ENCODE measurements at regions not wholly inside any gene's neighbourhood (a gene's known extent, or its start where the extent isn't known, plus 50 kb on each side); places are given as distances from the start of the nearest gene placed in this dataset.

DNA sequence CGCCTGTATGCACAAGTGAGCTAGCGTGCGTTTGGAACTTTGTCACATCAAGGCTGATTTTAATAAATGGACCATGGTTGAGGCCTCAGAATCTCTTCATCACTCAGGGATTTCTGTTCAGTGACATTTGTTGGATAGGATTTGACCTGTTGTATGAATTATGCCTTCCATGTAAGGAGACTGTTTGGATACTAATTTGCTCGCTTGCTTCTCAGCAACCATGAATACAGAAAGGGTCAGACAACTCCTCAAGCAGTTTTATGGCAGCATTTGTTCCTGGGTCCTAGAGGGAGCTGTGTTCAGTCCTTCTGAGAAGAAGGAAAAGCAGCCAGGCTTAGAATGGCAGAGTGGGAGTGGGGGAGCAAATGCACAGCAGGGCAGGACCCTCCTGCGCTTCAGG, 269.7 kb upstream of the LCORL start:
- DNase-seq (ENCODE audit: low read depth in 2 of 2): no peak

GRCh38 chr4:18285357-18285756, 263.8 kb upstream of the LCORL start:
- no peak for DNase-seq (ENCODE audit: low read depth in 2 of 2)

DNA sequence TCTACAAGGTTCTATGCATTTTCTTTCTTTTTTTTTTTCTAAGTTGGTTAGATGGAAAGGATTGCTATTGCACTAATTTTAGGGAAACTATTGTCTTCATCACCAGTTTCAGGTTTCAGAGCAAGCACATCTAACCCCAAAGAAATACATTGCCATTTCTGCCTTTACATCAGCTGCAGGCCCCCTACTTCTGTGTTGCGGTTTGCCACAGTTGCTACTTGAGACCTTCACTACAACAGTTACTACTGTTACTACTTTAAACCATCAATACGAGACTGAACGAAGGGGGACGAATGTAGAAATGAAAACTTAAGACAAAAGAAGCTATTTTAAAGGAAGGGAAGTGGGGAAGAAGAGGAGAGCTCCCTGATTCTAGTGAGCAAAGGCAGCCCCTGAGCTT, 256.7 kb upstream of the LCORL start:
- no peak for DNase-seq (ENCODE audit: low read depth in 2 of 2)

GRCh38 chr4:18262832-18263231, 241.3 kb upstream of the LCORL start:
- no peak for DNase-seq (ENCODE audit: low read depth in 2 of 2)

GRCh38 chr4:18252052-18252451, 230.5 kb upstream of the LCORL start:
- no peak for DNase-seq (ENCODE audit: low read depth in 2 of 2)

DNA sequence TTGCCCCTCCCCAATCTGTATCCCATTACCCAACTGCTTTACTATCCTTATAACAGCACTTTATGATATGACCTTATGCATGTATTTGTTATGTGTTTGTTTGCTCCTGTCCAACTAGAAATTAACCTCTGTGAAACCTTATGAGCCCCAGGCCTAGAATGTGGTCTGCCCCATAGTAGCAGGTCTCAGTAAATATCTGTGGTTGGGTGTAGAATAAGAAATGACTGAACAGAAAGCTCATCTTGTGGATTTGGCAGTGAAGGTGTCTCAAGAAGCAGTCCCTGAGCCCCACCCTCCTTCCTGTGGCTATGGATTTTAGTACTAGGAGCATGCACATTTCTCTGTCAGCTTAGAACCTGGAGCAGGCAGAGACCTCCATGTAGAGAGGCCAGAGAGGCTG, 229.0 kb upstream of the LCORL start:
- DNase-seq (ENCODE audit: low read depth in 2 of 2): no peak

GRCh38 chr4:18248611-18249010, 227.1 kb upstream of the LCORL start:
- no peak for DNase-seq (ENCODE audit: low read depth in 2 of 2)

- DNase-seq (ENCODE audit: low read depth in 2 of 2): no peak
These were observed 225.6 kb upstream of the LCORL start for GRCh38 chr4:18247189-18247588.

DNA sequence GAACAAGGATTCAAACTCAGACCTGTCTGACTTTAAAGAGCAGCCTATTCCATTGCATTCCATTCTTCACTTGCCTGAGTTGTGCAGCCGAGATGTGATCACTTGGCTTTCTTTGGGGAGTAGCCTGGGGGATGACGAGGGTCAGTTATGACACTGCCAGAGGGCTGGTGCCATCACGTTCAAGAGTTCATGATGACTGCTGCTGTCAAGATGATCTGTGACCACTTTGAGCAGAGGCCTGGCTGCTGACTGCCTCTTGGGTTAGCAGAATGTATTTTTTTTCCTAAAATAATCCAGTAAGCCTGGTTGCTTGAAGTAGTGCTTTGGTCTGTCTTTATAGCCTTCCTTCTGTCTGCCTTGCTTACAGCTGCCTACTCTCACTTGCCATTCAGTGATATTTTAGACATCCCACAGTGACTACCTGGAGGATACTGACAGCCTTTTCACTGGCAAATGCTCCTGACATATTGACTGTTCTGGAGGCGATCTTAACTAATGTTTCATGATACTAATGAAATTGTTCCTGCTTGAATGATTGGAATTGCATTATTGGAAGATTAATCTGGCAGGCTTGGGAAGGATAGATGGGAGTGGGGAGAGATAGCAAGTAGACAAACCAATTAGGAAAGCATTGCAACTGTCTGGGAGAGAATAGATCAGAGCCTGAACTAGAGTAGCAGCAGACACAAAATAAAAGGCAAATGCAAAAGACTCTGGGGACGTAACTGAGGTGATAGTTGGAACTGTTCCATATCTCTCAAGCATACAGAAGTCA, 221.6 kb upstream of the LCORL start:
- DNase-seq (ENCODE audit: low read depth in 2 of 2): no peak

GRCh38 chr4:18241727-18242126, 220.2 kb upstream of the LCORL start:
- DNase-seq (ENCODE audit: low read depth in 2 of 2): no peak

DNA sequence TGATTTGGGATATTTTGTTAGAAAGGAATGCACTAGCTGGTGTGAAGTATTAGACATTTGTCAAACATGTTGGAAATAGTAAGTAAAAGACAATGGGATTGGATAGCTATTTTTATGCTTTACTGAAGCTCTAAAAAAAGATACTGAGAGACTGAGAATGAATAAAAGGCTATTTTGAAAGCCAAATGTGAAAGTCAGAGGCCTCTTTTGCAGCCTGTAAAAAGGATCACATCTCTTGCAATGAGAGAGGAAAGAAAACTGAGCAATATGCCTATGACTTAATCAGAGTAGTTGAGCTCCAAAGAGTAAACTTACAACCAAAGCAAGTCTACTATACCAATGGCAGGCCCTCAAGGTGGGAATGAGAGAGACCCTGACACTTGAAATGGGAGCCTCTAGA, 212.6 kb upstream of the LCORL start:
- no peak for DNase-seq (ENCODE audit: low read depth in 2 of 2)

DNA sequence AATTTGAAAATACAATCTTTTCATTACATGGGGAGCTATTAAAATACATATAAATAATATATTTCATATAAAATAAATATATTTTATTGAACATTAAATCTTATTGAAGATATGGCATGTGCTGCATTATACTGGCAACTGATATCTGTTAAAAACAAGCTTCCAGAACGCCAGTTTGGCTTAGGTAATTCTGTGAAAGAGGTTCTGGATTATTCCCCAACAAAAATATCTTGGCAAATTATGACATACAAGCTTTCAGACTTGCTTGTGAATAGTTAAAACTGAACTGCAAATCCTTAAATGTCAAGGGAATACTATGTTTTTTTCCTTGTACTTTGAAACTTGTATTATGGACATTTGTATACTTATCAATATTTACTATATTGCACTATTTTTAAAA, 210.2 kb upstream of the LCORL start:
- DNase-seq (ENCODE audit: low read depth in 2 of 2): no peak

DNA sequence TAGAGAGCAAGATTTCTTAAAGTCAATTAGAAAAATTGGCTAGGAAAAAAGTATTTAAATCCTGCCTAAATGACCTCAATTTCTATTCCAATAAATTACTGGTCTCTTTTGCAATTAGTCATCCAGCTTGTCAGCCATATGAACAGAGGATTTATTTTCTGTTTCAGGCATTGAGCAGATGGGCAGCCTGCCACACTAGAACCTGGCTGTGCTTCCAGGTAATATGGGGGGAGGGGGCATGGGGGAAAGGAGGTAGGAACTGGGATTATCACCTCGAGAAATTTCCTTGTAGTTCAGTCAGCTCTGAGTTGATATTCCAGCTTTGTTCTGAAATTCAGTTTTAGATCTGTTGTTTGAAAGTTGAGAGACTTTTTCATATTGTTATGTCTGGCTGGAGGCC, 206.3 kb upstream of the LCORL start:
- no peak for DNase-seq (ENCODE audit: low read depth in 2 of 2)

DNA sequence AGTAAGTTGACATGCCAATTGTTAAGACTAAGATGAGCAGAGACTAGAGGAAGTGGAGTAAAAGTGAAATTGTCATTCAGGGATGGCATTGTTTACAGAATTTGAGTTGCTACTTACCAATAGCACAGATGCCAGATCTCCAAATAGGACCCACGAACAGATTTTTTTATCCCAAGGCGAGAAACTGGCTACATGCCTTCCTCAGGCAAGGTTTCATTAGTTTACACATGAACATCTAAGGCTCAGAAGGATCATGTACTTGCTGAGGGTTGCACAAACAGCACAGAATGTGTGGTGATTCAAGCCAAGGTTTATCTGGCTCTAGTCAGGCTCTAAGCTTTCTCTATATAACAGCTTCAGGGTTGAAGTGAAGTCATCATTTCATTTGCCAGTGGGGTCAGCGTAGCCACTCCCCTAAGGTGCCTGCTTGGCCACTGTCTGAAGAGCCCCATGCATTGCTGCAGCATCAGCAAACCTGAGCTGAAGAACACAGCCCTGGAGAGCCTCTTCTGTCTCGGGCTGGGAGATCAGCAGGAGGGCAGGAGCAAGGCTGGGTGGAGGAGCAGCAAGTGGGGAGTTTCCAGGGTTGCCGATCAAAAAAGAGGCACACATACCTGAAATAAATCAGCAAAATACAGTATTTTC, 193.0 kb upstream of the LCORL start:
- DNase-seq (ENCODE audit: low read depth in 2 of 2): no peak

- DNase-seq (ENCODE audit: low read depth in 2 of 2): no peak
These were observed 192.1 kb upstream of the LCORL start for GRCh38 chr4:18213576-18214198.

GRCh38 chr4:18209448-18209847, 187.9 kb upstream of the LCORL start:
- no peak for DNase-seq (ENCODE audit: low read depth in 2 of 2)

- DNase-seq (ENCODE audit: low read depth in 2 of 2): no peak
These were observed 182.4 kb upstream of the LCORL start for GRCh38 chr4:18203966-18204365.

- no peak for DNase-seq (ENCODE audit: low read depth in 2 of 2)
These were observed 180.9 kb upstream of the LCORL start for GRCh38 chr4:18202486-18202885.

GRCh38 chr4:18201885-18202284, 180.3 kb upstream of the LCORL start:
- DNase-seq (ENCODE audit: low read depth in 2 of 2): no peak

GRCh38 chr4:18198653-18199052, 177.1 kb upstream of the LCORL start:
- no peak for DNase-seq (ENCODE audit: low read depth in 2 of 2)

DNA sequence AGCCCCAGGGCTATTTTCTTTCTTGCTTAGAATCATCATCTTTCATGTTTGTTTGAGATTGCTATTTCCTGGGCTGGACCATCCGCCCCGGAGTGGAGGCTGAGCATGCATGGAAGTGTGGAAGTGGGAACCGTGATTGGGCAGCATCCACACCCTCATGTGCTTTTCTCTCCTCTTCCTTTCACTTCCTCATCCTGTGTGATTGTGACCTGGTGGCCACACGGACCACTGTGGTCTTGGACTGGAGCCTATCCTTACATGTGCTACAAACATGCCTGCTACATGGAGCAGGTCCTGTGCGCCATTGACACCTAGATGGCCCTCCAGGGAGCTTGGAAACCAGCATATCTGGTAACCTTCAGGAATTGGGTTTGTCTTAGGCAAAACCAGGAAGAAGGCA, 175.9 kb upstream of the LCORL start:
- DNase-seq (ENCODE audit: low read depth in 2 of 2): no peak

GRCh38 chr4:18194278-18194677, 172.7 kb upstream of the LCORL start:
- DNase-seq (ENCODE audit: low read depth in 2 of 2): no peak

- no peak for DNase-seq (ENCODE audit: low read depth in 2 of 2)
These were observed 171.3 kb upstream of the LCORL start for GRCh38 chr4:18192901-18193300.
